NCI-H1436 (cell line): ENCODE measurements at regions not wholly inside any gene's neighbourhood (a gene's known extent, or its start where the extent isn't known, plus 50 kb on each side); places are given as distances from the start of the nearest gene placed in this dataset.

Source experiments
- DNase-seq: peaks from one replicate; lab custom pipeline; 2025; lab: John Stamatoyannopoulos, UW

DNA sequence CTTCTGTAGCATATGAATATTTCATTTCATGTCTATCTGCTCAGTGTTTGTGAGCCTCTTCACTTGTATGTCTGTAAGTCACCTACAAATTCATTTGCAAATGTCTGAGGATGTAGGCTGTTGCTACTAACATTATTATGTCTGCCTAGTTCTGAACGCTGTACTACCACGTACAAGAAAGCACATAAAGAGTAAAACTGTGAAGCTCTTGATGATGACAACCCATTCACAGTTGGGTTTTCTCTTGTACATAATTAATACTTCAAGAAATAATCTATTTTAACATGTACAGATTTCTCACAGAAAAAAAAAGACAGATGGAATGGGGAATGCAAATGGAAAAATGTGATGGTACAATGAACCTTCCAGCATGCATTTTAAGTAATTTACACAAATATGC, 64.3 kb upstream of the CPNE8 start:
- no peak for DNase-seq

DNA sequence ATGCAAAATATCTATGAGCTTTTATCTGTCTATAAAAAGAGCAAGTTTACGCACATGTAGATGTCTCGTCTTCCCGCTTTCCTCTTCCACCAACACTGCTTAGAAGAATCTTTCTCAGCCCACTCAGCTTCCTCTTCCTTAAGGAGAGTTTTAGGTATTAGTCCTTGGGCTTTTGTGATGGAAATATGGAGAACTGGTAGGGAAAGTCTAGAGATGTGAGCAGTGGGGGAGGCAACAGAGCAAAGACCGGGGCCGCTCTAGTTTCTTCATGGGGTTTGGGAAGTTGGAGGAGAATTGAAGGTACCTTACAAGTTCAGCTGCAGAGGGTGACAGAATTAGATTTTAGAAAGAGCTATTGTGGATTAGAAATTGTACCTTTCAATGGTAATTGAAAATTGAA, 56.3 kb upstream of the CPNE8 start:
- DNase-seq: no peak

GRCh38 chr12:38961012-38961411, 55.6 kb upstream of the CPNE8 start:
- no peak for DNase-seq

DNA sequence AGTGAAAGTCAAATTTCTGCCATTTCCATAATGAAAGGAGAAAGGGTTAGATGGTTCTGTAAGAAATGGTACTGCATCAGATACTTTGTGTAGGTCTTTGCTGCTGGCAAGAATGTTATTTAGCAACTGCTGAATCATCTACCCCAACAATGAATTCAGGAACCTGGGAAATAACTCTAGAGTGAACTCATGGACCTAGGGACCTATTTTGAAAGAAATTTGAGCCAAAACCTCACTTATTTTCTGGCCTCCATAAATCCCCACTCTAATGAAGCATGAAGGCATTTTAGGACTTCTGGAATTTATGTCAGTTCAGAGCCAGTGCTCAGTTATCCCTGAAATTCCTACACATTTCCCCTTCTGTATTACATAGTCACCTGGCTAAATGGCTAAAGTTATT, 50.9 kb upstream of the CPNE8 start:
- DNase-seq: no peak
